ENCODE measurements at regions not wholly inside any gene's neighbourhood (a gene's known extent, or its start where the extent isn't known, plus 50 kb on each side); places are given as distances from the start of the nearest gene placed in this dataset.
"Not testable (repeated sequence)": the region's sequence is repeated elsewhere in the genome, so short reads cannot be mapped to it uniquely, and the experiment has no call there.

- DNase-seq (ENCODE audit: low spot score) (no peak), FAIRE-seq (no peak)
Observed at GRCh38 chr1:73771396-73771795, 426.6 kb downstream of the LRRIQ3 start.

DNA sequence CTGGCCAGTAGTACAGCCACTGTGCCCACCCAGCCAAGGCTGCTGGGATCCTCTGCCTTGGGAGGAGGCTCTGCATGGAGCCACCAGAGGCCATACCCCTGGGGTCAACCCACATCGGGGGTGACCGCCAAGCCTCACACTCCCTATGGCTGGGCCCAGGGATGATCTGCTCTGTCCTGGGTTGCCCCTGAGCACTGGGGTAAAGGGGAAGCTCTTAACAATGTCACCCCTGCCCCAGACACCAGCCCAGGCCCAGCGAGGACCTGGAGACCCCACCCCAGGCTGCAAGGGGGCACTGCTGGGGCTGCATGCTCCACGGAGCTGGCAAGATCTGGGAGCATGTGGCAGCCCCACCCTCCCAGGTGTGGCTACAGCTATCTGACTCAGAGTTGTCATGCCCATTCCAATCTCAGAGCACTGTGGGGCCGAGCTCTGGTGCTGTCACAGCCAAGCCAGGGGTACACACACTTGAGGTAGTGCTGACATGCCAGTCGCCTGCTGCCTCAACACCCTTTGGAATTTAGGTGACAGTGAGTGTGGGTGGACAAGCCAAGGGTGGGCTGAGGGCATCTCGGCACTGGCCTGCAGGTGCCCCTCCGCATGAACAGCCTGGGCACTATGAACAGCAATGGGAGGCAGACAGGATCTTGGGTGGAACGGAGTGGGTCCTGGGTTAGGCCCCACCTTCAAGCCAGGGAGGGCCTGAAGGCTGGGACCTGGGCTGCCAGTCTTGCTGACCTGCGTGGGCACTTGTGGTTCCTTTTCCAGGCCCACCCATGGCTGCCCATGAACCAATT, 427.7 kb downstream of the LRRIQ3 start:
- FAIRE-seq (no peak), DNase-seq (ENCODE audit: low spot score) (no peak)

- no peak for FAIRE-seq
- no peak for DNase-seq (ENCODE audit: low spot score)
Observed at GRCh38 chr1:73766786-73767348, 431.1 kb downstream of the LRRIQ3 start.

GRCh38 chr1:73765551-73766233, 432.3 kb downstream of the LRRIQ3 start:
- no peak for DNase-seq (ENCODE audit: low spot score)
- no peak for FAIRE-seq

GRCh38 chr1:73761559-73761958, 436.4 kb downstream of the LRRIQ3 start:
- DNase-seq (ENCODE audit: low spot score) = no peak
- FAIRE-seq = no peak

- no peak for DNase-seq (ENCODE audit: low spot score)
Observed at GRCh38 chr1:73759011-73759410, 439.0 kb downstream of the LRRIQ3 start.

DNA sequence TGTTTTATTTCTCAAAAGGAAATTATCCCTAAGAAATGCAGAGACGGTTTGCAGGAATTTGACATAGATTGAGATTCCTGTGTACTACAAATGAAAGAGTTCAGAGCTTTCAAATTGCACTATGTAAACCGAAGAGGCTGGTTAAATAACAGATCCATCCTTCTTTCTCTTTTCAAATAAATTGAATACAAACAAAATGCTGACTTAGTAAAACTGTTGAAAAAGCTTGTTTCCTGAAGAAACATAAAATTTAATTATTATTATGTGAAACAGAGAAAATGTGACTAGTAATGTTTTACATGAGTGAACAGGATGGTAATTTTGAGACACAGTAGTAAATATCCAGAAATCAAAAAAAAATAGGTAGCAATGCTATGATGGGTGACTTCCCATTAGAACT, 441.2 kb downstream of the LRRIQ3 start:
- FAIRE-seq = no peak

More at GRCh38 chr1:73759011-73759410, 439.0 kb downstream of the LRRIQ3 start:
- FAIRE-seq = no peak

DNA sequence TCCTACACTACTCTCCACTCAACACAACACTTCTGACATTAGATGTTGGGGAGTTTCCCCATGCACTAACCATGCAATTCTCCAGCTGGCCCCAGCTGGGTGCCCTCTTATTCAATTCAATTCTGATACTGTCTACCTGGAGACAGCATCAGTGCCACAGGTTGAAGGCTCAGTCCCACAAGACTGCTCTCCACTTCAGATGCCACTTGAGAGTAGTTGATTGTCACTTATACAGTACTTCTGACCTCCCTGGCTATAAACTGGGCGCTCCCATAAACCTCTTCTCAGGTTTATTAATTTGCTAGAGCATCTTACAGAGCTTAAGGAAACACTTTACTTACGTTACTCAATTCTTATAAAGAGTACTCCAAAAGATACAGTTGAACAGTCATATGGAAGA, 442.3 kb downstream of the LRRIQ3 start:
- no peak for FAIRE-seq
- no peak for DNase-seq (ENCODE audit: low spot score)

More for the DNA sequence above, 441.2 kb downstream of the LRRIQ3 start:
- DNase-seq (ENCODE audit: low spot score) = no peak

DNA sequence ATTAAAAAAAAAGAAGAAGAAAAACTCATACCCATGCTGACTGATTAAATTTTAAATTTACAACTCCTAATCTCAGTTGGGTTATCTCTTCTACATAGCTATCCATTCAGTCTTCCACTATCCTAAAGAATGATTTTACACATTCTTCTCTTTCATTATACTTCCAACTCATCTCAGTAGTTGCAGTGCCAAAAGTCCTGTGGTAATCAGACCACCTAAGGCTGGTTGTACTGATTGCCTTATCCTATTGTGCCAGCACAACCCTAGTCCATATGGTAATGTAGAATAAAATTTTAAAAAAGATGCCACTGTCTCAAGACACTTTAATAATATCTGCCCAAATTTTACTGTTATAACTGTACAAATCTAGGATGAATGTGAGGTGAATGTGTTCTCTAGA, 448.0 kb downstream of the LRRIQ3 start:
- no peak for FAIRE-seq
- no peak for DNase-seq (ENCODE audit: low spot score)

DNA sequence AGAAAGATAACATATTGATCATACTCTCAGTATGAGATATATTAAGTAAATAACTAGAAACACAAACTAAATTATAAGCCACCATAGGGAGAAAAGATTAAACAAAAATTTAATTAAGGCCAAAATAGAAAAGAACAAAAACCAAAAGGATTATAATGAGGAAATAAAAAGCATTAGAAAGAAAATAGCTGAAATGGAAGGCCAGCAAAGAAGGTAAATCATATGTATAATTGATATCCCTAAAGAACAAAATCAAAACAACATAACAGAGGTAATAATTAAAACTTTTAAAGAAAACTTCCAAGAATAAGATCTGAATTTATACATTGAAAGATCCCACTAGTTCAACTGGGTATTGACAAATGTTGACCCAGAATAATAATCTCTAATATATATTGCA, 453.0 kb downstream of the LRRIQ3 start:
- FAIRE-seq (no peak), DNase-seq (ENCODE audit: low spot score) (no peak)

- no peak for DNase-seq (ENCODE audit: low spot score)
- no peak for FAIRE-seq
Observed at GRCh38 chr1:73736125-73736524, 461.9 kb downstream of the LRRIQ3 start.

- DNase-seq (ENCODE audit: low spot score) (no peak), FAIRE-seq (no peak)
Observed at GRCh38 chr1:73727036-73727435, 470.9 kb downstream of the LRRIQ3 start.

- DNase-seq (ENCODE audit: low spot score) (no peak), FAIRE-seq (no peak)
Observed at GRCh38 chr1:73722055-73722454, 475.9 kb downstream of the LRRIQ3 start.

- DNase-seq (ENCODE audit: low spot score) = no peak
- FAIRE-seq = no peak
Observed at GRCh38 chr1:73717976-73718375, 480.0 kb downstream of the LRRIQ3 start.

DNA sequence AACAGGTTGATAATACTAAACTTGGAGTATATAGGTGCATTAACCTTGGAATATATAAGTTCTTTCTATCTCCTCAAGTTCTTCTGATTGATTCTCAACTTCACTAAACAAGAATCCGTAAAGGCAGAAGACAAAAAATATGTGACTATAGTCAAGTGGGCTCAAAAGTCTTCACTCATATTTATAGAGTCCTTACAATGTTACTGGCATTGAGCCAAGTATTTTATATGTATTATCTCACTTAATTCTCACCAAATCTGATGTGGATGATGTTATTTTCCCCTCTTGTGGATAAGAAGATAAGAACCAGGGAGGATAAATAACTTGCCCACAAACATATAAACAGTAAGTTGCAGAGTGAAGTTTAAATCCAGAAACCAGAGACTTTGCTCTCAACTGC, 486.9 kb downstream of the LRRIQ3 start:
- FAIRE-seq (no peak), DNase-seq (ENCODE audit: low spot score) (no peak)

DNA sequence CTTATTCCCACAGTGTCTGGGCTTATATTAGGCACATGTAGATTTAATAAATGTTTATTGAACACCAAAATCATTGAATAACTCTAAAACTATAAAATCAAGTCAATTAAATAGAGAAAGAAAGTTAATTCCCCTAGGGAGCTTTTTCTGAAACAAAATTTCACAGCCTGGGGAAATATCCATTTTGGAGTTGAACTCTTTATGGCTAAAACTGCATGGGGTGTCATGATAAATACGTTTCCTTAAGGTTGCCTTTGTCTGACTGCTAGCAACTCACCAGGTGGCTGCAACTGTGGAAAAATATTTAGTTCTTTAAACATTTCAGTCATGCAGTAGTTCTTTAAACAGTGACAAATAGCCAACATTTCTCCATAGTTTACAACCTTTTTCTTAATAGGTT, 496.1 kb downstream of the LRRIQ3 start:
- FAIRE-seq (no peak), DNase-seq (ENCODE audit: low spot score) (no peak)

DNA sequence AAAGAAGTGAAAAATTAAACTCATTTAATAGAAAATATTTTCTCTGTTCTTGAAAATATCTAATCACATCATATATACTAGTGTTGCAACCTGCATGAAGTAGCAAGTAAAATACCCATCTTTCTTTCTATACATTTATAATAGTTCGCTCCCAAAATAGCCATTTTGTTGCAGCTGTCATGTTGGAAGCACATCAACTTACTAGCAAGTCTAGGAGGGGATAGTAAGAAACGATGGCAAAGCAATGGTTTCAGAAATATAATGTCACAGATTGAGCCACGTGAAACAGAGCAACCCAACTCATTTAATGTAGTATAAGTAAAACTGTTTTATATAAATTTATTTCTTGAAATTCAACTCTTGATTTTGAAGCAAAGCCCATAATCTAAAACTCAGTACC, 521.8 kb downstream of the LRRIQ3 start:
- FAIRE-seq (no peak), DNase-seq (ENCODE audit: low spot score) (no peak)

GRCh38 chr1:73674945-73675561, 522.9 kb downstream of the LRRIQ3 start:
- peak; percentile 13 for DNase-seq (ENCODE audit: low spot score)
- no peak for FAIRE-seq

GRCh38 chr1:73673971-73674370, 524.0 kb downstream of the LRRIQ3 start:
- no peak for FAIRE-seq
- DNase-seq (ENCODE audit: low spot score) = no peak

DNA sequence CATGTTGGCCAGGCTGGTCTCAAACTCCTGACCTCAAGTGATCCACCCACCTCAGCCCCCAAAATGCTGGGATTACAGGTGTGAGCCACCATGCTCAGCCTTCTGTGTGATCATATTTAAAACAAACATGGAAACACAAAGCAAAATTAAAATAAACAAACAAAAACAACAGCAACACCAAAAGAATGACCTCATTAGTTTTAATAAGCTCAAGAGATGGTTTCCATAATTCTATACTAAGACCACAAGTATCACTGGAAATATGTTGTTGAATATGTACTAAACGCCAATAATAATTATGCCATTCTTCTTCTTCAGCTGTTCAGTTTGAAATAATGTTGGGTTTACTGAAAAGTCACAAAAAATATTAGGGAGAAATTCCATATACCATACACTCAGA, 526.4 kb downstream of the LRRIQ3 start:
- no peak for FAIRE-seq
- no peak for DNase-seq (ENCODE audit: low spot score)

DNA sequence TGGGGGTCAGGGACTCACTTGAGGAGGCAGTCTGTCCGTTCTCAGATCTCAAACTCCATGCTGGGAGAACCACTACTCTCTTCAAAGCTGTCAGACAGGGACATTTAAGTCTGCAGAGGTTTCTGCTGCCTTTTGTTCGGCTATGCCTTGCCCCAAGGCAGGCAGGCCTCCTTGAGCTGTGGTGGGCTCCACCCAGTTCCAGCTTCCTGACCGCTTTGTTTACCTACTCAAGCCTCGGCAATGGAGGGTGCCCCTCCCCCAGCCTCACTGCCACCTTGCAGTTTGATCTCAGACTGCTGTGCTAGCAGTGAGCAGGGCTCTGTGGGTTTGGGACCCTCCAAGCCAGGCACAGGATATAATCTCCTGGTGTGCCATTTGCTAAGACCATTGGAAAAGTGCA, 530.0 kb downstream of the LRRIQ3 start:
- not testable (repeated sequence) for FAIRE-seq; DNase-seq (ENCODE audit: low spot score)

GRCh38 chr1:73662526-73662925, 535.5 kb downstream of the LRRIQ3 start:
- no peak for DNase-seq (ENCODE audit: low spot score)
- no peak for FAIRE-seq
